NT2/D1 (cell line): ENCODE measurements at regions not wholly inside any gene's neighbourhood (a gene's known extent, or its start where the extent isn't known, plus 50 kb on each side); places are given as distances from the start of the nearest gene placed in this dataset.

Source experiments
- SUZ12 ChIP-seq: IDR thresholded peaks from 2 replicates; pipeline ENCODE4 v1.6.1; 2011; ENCODE audit not compliant: insufficient read length, insufficient read depth; ENCODE audit errors: extremely low read depth
- YY1 ChIP-seq: IDR thresholded peaks from 2 replicates; pipeline ENCODE4 v1.6.1; 2011; ENCODE audit not compliant: insufficient read length, insufficient read depth
- ZNF274 ChIP-seq: IDR thresholded peaks from 2 replicates; pipeline ENCODE4 v1.6.1; 2011; ENCODE audit warnings: mild to moderate bottlenecking, low read depth, low read length

GRCh38 chr15:87702270-87702669 is 554.3 kb downstream of the NTRK3 start:
- TF ChIP-seq ZNF274, result no peak
- TF ChIP-seq YY1, result no peak
- TF ChIP-seq SUZ12, result no peak
